NCI-H748 treated with DMSO at 0.1 percent for 48 hours (cell line): ENCODE measurements at regions not wholly inside any gene's neighbourhood (a gene's known extent, or its start where the extent isn't known, plus 50 kb on each side); places are given as distances from the start of the nearest gene placed in this dataset.

Experiments
- DNase-seq: peaks from one replicate; lab custom pipeline; 2025; lab: John Stamatoyannopoulos, UW

DNA sequence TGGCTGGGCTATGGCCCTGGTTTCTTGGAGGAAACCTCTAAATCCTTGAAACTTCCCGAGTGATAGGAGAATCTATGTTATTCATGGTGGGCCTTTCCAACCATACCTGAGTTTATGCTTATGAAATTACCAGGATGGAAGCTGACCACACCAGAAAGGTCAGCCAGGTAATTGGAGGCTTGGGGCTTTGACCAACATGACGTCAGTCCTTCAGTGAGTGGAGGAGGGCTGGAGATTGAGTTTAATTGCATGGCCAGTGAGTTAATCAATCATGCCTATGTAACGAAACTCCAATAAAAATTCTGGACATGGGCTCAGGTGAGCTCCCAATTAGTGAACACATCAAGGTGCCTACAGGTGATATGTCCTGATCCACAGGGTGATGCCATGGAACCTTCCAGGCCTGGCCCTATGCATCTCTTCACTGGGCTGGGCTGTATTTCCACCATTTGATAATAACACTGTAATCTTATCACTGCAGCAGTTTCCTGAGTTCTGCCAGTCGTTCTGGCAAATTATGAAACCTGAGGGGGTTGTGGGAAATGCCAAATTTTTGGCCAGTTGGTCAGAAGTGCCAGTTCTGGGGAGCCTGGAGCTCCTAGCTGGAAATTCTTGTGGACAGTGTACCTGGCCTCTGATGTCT, 106.5 kb downstream of the CDH26 start:
- no peak for DNase-seq

DNA sequence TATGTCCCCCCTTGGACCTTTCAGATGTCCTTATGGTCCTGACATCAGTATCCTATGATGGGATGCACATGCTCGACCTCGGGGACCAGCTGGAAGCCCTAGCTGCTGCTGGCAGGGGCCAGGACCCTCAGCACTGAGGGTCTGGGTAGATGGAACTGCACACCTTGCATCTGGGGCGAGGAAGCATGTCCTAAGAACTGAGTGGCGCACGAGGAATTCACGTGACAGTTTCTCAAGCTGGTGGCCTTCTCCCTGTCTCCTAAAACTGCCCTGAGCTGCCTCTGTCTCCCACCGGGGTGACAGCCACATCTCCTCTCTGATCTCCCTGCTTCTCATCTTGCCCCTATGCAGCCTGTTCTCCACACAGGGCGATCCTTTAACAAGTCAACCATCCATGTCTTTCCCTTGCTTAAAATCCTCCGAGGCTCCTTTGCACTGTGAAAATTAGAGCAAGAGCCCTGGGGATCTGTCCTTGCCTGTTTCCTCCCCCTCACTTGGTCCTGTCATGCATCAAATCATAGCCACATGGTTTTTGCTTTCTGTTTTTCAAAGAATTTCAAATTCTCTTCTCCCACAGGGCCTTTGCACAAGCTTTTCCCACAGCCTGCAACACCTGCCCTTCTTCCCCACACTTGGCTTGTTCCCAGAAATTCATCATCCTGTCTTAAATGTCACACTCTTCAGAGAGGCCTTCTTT, 107.7 kb downstream of the CDH26 start:
- no peak for DNase-seq

DNA sequence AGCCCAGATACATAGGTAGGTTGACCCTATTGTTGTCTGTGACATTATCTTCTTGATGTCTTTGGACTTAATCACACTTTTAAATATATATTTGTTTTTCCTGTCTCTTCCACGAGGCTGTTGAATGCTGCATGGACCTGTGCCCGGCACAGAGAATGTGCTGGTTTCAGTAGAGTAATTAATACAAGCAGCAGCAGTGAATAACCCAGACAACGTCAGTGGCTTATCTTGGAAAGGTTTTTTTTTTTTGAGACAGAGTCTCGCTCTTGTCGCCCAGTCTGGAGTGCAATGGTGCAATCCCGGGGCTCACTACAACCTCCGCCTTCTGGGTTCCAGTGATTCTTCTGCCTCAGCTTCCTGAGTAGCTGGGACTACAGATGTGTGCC, 108.2 kb downstream of the CDH26 start:
- no peak for DNase-seq

DNA sequence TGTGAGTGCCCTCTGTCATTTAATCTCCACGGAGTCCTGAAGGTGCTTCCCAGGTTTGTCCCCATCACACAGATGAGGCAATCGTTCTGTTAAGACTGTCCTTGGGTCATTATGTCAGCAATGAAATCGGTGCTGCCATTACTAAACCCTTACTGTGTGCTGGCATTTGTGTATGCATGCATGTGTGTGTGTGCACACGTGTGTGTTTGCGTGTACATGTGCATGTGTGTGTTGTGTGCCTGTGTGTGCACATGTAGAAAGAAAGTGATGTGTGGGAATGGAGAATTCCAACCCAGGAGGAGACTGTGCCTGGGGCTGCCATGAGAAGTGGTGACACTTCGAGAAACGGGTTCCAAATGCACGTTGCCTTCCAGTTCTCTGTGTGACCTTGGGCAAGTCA, 110.3 kb downstream of the CDH26 start:
- DNase-seq = no peak

DNA sequence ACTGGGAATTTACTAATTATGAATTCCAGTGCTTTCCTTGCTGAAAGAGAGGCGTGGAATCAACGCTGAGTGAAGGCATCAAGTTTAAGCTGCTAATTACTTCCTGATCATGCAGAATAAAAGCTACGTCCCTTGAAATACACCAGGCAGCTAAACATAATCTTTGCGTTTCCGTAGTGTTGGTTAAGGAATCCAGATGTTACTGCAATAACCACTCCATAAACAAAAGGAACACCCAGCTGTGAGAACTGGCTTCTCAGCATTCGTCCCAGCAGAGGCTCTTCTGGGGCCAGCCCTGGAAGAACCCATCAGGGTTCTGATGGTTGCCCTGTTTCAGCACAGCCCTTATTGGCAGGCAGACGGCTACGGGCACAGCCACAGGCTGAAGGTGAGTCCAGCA, 111.4 kb downstream of the CDH26 start:
- DNase-seq = no peak

DNA sequence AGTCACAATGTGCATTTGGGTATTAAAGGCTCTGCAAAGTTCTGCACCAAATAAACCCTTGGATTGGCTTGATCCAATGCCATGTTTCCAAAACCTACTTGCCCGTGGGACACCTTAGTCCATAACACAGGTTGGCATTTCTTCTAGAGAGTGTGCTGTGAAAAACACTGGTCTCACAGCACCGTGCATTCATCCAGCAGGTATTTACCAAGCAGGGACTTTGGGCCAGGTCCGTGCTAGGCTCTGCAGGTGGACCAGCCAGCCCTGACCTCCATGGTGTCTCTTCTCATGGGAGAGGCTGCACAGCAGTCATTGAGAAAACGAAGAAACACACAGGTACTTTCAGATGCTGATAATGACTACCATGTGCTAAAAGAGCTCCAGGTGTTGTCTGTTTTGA, 112.6 kb downstream of the CDH26 start:
- DNase-seq = no peak

DNA sequence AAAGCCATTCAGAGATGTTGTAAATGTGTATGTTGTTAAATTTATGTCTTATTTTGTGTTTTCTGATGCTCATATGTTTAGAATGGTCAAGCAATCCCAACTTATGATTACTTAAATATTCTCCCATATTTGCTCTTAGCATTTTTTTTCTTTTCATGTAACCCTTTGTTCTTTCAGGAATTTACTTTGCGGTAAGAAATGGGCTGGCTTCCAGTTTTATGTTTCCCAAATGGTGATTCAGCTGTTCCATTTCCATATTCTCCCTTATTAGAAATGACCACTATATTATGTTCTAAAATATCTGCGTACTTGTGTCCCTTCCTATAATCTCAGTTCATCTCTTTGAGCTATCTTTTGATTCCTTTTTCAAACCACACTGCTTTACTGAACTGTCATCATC, 113.7 kb downstream of the CDH26 start:
- no peak for DNase-seq

DNA sequence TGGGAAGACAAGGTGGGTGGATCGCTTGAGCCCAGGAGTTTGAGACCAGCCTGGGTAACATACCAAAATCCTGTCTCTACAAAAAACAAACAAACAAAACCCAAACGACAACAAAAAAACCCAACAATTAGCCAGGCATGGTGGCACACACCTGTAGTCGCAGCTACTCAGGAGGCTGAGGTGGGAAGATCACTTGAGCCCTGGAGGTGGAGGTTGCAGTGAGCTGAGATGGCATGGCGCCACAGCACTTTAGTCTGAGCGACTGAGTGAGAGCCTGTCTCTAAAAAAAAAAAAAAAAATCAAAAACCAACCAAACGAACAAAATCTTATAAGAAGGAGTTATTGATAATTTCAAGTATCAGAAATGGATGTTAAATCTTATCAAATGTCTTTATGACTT, 114.9 kb downstream of the CDH26 start:
- DNase-seq = no peak

DNA sequence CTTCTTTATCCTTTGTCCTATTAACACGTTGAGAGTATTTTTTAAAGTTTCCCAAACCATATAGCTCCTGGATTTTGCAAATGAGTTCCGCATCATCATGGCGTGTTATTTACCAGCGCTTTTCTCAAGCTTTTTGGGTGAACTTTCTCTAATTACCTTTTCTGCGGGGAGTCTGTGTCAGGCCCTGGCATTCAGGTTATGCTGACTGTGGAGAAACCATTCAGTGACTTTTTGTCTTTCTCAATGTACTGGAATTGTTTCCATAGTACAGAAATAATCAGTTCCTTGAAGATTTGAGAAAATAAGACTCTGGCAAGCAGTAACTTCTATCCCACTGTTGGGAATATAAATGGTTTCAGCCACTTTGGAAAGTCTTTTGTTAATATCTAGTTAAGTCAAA, 115.3 kb downstream of the CDH26 start:
- no peak for DNase-seq

DNA sequence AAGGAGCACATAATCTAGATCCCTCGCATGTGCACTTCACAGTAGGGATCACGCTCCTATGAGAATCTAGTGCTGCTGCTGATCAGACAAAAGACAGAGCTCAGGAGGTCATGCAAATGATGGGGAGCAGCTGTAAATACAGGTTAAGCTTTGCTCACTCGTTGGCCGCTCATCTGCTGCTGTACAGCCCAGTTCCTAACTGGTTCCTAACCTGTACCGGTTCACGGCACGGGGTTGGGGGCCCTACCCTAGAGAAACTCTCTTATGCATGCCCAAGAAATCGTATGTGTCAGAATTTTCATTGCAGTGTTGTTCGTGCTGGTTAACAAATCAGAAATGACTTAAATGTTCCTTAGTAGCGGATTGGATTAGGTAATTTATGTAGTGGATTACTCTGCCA, 116.1 kb downstream of the CDH26 start:
- no peak for DNase-seq

DNA sequence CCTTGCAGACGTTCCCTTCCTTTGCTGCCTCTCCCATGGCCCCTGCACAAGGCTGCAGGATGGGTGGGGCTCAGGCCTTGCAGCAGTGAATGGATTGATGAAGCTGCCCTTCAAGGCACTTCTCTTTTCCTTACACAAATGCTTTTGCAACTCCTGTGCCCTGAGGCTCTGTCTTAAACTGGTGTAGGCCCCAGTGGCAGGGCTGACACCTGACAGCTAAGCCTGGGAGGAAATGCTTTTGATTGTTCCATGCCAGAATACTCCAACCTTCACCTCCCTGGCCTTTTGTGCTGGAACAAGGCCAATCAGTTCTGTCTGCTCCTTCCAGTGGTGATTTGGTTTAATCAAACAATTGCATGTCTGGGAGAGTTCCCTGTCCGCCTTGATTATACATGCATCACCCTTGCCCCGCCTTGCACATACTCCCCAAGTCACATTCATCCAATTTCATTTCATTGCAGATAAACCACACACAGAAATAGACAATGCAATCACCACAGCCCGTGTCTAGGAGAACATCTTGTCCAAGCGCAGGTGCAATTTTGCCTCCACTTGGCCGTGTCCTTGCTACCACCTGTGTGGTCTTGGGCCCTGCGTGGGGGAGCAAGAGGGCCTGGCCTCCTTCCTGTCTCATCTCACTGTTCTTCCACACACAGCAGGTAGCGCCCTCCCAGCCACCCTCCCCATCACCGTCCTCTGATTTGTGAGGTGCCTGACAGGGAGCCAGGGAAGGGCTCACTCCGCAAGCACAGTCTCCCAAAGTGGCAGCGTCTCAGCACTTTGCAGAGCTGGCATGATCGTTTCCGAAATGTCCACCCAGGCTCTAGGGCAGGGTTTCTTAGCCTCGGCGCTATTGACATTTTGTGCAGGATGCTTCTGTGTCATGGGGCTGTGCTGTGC, 120.4 kb downstream of the CDH26 start:
- DNase-seq = no peak

DNA sequence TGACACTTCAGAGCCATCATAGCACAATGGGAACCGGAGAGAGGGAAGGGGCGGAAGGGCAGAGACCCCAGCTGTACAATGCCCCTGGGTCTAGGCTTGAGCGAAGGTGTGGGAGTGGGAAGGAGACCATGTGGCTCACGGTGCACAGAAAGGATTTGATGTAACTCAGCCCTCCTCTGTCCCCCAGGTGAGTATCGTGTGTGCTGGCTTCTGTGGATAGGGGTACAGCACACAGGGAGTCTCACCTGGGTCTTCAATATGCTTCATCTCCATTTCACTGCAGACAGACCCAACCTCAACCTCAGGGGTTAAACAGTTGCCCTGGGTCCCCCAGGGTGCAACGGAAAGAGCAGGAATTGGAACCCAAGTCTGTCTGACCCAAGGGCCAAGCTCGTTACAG, 122.2 kb downstream of the CDH26 start:
- no peak for DNase-seq

DNA sequence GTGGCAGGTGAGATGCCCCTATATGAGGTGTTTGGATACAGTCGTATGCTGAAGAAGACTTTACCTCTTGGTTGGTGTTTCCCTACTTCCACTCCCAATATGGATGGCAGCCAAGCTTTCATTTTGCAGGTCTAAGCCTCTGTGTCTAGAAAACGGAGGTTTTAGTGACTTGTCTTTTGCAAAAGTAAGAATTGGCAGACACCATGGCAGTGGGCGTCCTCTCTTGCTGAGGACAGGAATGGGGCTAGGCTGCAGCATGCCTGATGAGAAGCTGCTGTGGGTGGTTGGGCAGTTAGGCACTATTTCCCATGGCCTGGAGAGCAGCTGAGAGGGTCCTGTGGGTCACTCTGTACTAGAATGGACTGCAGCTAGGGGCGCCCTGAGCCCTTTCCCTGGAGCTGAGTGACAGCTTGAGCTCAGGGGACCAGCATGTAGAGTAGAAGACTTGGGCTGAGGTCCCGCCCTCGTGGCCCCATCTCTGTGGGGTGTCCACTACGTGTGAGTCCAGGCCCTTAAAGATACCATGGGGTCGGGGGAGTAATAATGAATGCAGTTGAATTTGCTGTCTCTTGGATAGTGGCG, 127.4 kb downstream of the CDH26 start:
- no peak for DNase-seq

DNA sequence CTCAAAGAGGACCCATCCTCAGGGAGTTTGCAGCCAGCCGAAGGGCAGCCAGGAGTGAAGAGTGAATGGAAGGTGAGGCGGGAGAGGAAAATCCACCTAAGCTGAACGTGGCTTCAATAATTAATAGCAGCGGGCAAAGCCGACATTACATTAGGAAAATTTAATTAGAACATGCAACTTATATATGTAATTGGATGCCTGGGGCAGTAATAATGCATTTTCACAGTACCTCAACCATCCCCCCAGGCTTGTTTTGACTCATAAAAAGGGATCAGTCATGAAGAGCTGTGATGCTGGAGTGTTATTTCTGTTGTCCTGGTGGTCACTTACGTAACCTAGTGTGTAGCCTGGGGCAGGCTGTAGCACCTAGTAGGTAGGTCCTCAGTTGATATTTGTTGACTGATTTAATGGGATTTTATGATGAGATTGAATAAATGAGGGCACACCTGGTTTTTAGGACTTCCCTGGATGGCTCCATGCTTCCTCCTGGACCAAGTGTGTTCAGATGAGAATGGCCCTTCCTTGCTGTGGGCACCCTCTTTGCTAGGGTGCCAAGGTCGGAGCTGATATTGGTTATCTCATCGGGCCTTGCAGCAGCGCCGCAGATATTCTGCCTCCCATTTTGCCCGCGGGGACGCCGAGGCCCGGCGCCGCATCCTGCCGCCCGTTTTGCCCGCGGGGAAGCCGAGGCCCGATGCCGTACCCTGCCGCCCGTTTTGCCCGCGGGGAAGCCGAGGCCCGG, 128.8 kb downstream of the CDH26 start:
- DNase-seq = no peak

DNA sequence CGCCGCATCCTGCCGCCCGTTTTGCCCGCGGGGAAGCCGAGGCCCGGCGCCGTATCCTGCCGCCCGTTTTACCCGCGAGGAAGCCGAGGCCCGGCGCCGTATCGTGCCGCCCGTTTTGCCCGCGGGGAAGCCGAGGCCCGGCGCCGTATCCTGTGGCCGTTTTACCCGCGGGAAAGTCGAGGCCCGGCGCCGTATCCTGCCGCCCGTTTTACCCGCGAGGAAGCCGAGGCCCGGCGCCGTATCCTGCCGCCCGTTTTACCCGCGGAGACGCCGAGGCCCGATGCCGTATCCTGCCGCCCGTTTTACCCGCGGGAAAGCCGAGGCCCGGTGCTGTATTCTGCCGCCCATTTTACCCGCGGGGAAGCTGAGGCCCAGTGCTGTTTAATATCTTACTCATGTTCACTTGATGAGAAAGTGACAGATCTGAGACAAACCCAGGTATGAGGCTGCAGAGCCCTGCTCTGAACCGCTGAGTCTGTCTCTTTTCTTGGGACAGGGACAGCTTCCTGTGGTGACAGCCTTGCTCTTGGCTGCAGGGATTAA, 129.4 kb downstream of the CDH26 start:
- DNase-seq = no peak

DNA sequence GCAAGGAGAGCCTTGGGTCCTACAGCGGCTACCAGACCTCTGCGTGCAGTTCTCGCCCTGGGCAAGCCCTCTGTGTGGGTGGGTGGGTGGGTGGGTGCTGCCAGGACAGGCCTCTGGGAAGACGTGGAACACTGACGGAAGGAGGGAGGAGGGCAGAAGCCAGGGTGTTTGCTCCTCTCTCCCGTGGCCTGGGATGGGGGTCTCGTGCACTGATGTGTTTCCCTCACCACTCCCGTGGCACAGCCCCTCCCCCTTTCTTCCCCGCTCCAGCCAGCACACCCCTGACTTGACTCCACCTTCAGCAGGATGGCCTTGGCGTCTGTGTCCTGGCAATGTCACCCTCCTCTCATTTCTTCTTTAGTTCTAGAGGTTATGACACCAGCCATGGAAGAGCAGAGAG, 130.0 kb downstream of the CDH26 start:
- no peak for DNase-seq

DNA sequence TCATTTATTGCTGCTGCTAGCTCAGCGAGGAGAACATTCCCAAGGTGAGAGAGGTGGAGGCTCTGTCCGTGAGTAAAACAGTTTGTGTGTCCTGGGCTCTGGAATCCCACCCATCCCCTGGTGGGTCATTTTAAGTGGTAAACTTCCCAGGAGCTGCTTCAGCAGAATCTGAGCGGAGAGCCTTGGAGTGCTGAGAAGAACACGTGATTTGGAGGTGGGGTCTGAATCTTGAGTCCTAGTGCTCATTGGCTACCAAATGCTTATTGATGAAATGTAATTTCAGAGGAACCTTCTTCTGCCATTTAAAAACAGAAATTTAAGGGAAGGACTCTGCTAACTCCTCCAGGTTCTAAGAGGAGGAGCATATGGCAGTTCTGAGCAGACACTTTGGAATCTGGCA, 132.4 kb downstream of the CDH26 start:
- DNase-seq = no peak

DNA sequence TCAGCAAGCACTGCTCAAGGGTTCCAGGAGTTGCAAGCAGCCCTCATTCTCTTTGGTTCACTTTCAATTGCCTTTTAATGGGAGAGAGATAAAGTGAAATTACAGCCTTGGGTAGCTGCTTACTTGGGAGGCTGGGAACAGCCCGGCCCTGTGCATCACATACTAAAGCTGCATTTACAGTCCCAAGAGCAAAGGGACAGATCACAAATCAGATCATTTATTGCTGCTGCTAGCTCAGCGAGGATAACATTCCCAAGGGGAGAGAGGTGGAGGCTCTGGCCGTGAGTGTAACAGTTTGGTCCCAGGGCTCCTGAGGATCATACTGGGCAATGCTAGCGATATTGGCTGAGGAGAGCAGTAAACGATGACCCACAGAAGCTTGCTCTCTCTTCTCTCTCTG, 133.1 kb downstream of the CDH26 start:
- no peak for DNase-seq

DNA sequence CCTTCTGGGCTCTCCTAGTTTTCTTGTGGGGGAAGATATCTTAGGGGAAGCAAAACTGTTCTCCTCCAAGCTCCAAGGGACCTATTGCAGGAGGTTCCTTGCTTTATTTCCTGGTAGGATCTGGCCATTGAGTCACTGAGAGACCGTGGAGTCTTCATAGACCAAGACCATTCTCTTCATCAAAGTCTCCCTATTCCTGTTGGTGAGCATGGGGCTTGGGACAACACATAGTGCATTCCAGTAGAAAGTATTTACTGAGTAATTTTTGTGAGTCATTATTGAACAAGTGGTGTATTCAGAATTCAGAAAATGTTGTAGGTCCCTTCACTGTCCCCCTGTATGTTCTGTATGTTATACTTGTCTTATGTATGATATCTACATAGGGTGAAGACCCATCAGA, 133.6 kb downstream of the CDH26 start:
- DNase-seq = no peak

DNA sequence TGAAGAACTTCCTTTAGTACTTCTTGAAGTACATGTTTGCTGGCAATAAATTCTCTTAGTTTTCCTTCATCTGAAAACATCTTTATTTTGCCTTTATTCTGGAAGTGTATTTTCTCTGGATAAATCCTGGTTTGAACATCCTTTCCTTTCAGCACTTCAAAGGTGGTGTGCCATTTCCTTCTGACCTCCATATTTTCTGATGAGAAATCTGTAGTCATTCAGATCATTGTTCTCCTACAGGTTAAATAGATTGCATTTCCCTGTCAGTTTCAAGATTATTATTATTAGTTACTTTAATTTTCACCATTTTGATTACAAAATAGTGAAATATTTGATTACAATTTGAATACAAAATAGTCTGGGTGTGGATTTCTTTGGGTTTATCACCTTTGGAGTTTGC, 134.5 kb downstream of the CDH26 start:
- DNase-seq = no peak

DNA sequence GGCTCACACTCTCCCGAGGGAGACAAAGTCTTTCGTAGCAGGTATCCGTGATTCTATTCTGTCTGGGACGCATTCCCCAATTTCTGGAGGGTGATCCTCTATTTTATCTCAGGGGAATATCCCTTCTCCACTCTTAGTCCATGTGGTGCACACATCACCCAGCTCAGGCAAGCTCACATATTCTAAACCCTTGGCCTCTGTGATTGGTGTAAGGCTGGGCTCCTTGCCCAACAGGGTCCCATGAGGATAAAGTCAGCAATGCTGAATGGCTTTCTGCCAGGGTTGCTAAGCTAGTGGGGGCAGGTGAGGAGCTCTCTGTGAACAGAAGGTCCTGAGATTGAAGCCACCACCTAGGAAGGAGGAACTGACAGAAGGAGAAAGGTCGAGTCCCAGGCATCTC, 137.2 kb downstream of the CDH26 start:
- no peak for DNase-seq

DNA sequence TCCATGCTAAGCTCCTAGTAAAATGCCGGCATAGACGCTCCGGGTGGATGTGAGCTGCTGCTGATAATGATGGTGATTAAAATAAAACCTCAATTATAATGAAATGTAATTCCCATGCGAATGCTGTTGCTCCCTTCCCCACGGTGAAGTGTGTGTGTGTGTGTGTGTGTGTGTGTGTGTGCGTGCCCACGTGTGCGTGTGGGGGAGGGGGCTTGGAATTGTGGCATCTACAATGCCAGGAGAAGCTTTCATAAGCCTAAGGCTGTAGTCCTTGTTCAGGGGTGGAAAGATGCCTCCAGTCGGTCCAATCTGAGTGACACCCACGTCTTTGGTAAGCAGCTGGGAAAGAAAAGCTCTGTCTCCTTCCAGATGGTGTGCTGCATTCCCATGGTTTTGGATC, 137.9 kb downstream of the CDH26 start:
- DNase-seq = no peak
